ENCODE measurements at regions not wholly inside any gene's neighbourhood (a gene's known extent, or its start where the extent isn't known, plus 50 kb on each side); places are given as distances from the start of the nearest gene placed in this dataset.

DNA sequence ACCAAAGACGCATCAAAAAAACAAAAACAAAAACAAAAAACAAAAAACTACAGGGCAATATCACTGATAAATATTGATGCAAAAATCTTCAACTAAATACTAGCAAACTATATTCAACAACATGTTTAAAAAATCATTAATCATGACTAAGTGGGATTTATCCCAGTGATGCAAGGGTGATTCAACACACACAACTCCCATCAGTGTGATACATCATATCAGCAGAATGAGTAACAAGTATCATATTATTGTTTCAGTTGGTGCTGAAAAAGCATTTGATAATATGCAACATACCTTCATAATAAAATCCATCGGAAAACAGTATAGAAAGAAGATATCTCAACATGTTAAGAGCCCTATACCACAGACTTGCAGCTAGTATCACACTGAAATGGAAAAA is 953.0 kb downstream of the AMY1C start:
- TF ChIP-seq, protein P1, sequence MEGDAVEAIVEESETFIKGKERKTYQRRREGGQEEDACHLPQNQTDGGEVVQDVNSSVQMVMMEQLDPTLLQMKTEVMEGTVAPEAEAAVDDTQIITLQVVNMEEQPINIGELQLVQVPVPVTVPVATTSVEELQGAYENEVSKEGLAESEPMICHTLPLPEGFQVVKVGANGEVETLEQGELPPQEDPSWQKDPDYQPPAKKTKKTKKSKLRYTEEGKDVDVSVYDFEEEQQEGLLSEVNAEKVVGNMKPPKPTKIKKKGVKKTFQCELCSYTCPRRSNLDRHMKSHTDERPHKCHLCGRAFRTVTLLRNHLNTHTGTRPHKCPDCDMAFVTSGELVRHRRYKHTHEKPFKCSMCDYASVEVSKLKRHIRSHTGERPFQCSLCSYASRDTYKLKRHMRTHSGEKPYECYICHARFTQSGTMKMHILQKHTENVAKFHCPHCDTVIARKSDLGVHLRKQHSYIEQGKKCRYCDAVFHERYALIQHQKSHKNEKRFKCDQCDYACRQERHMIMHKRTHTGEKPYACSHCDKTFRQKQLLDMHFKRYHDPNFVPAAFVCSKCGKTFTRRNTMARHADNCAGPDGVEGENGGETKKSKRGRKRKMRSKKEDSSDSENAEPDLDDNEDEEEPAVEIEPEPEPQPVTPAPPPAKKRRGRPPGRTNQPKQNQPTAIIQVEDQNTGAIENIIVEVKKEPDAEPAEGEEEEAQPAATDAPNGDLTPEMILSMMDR (IDR thresholded peaks at IDR 0.05; ENCODE audit: low read depth, low read length) = no peak
- no peak for TF ChIP-seq POLR2A (IDR thresholded peaks at IDR 0.05; ENCODE audit: extremely low read depth, insufficient read length)
- TF ChIP-seq, protein P2, sequence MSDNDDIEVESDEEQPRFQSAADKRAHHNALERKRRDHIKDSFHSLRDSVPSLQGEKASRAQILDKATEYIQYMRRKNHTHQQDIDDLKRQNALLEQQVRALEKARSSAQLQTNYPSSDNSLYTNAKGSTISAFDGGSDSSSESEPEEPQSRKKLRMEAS (IDR thresholded peaks at IDR 0.05; ENCODE audit: low read depth, low read length) = no peak
